Spleen (tissue), 7 donors: ENCODE measurements at regions not wholly inside any gene's neighbourhood (a gene's known extent, or its start where the extent isn't known, plus 50 kb on each side); places are given as distances from the start of the nearest gene placed in this dataset.

Experiments used
- POLR2A ChIP-seq, 3 donors: fragments of 450-650 bp; IDR thresholded peaks; one replicate each; pipeline ENCODE4 v1.5.1; 2017; ENCODE audit warnings: antibody characterized with exemption in 3 of 3, mild to moderate bottlenecking in 1 of 3
- POLR2AphosphoS5 ChIP-seq, 3 donors: sonication (generic); formaldehyde crosslinking; IDR thresholded peaks; one replicate each; pipeline ENCODE4 v1.5.1; 2017; ENCODE audit warnings: antibody characterized with exemption in 3 of 3
- TF ChIP-seq, protein P1 (sequence below), 11 experiments: fragments of 200-600 bp in 7 of 11; fragments of 450-650 bp in 4 of 11; sonication (generic) in 4 of 11; IDR thresholded peaks in 8 of 11; conservative IDR thresholded peaks in 3 of 11; 1 replicate in 7 of 11; 2 replicates in 4 of 11; pipeline versions ENCODE4 v1.4.0 to v1.8.0; 2016 to 2021; ENCODE audit warnings: antibody characterized with exemption in 11 of 11, inconsistent platforms in 4 of 11, mild to moderate bottlenecking in 1 of 11
- donor health status: DM: no; HTN: no; CAD: no; lungs with moderate emphysema.
- donor health status: DM: no; HTN: no; CAD: no.
- donor health status: DM: no; HTN: no; CAD: no.

DNA sequence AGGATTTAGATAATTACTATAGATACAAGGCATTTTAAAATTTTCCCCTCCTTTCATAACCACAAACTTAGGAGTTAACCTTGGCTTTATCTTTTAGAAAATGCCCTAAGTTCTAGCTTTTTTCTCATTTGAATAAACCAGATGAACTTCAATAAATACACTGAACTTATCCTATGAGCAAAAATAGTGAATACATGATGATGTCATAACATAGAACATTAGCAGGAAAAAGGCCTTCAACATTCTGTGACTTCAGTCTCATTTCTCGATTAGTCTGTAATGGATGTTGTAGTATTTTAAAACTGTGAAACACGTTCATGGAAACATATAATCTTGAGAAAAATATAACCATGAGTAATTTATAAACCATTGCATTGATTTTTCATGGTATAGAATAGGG is 550.7 kb downstream of the PKHD1 start:
- TF ChIP-seq, protein P1, sequence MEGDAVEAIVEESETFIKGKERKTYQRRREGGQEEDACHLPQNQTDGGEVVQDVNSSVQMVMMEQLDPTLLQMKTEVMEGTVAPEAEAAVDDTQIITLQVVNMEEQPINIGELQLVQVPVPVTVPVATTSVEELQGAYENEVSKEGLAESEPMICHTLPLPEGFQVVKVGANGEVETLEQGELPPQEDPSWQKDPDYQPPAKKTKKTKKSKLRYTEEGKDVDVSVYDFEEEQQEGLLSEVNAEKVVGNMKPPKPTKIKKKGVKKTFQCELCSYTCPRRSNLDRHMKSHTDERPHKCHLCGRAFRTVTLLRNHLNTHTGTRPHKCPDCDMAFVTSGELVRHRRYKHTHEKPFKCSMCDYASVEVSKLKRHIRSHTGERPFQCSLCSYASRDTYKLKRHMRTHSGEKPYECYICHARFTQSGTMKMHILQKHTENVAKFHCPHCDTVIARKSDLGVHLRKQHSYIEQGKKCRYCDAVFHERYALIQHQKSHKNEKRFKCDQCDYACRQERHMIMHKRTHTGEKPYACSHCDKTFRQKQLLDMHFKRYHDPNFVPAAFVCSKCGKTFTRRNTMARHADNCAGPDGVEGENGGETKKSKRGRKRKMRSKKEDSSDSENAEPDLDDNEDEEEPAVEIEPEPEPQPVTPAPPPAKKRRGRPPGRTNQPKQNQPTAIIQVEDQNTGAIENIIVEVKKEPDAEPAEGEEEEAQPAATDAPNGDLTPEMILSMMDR (IDR thresholded peaks at IDR 0.05 in 8 of 11, conservative IDR thresholded peaks at IDR 0.05 in 3 of 11) = no peak
- no peak for TF ChIP-seq POLR2AphosphoS5 (IDR thresholded peaks at IDR 0.05)
- TF ChIP-seq POLR2A (IDR thresholded peaks at IDR 0.05) = no peak
